Stomach (tissue), 4 donors: ENCODE measurements at regions not wholly inside any gene's neighbourhood (a gene's known extent, or its start where the extent isn't known, plus 50 kb on each side); places are given as distances from the start of the nearest gene placed in this dataset.

ENCODE experiments used
- CTCF ChIP-seq, 7 experiments: fragments of 450-650 bp in 4 of 7; fragments of 200-600 bp in 3 of 7; sonication (generic) in 3 of 7; IDR thresholded peaks; one replicate each; pipeline ENCODE4 v1.5.1; 2016 to 2019; ENCODE audit warnings: antibody characterized with exemption in 7 of 7, control low read depth in 2 of 7, mild to moderate bottlenecking in 1 of 7
- POLR2AphosphoS5 ChIP-seq, 3 donors: sonication (generic); formaldehyde crosslinking; IDR thresholded peaks; one replicate each; pipeline ENCODE4 v1.6.1; 2016; ENCODE audit warnings: antibody characterized with exemption in 3 of 3

GRCh38 chr12:84550518-84550917 is 362.1 kb downstream of the SLC6A15 start:
- no peak for TF ChIP-seq CTCF (IDR thresholded peaks at IDR 0.05)
- TF ChIP-seq POLR2AphosphoS5 (IDR thresholded peaks at IDR 0.05), result no peak
